ENCODE measurements at regions not wholly inside any gene's neighbourhood (a gene's known extent, or its start where the extent isn't known, plus 50 kb on each side); places are given as distances from the start of the nearest gene placed in this dataset.

- DNase-seq: no peak
Observed at GRCh38 chr6:159099276-159099675, 54.5 kb upstream of the TAGAP start.

DNA sequence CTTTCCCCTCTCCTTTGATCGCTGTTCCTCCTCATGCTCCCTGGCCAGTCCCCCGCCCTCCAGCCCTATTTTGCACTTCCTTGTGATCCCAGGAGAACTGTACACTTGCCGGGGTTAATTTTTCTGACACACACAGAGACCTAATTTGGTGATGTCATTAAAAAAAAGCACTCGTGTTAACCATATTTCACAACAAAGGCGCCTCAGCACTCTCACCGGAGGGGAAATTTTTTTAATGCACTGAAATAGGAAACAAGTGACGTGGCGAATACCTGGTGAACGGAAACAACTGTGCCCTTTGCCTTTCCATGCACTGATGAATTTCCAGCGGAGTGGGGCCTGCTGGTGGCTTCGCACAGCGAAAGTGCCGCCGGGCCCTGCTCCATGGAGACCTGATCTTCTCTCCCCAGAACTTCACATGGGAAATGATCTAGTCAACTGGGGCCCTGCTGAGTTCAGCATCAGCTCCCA is 53.9 kb upstream of the TAGAP start:
- no peak for DNase-seq

DNA sequence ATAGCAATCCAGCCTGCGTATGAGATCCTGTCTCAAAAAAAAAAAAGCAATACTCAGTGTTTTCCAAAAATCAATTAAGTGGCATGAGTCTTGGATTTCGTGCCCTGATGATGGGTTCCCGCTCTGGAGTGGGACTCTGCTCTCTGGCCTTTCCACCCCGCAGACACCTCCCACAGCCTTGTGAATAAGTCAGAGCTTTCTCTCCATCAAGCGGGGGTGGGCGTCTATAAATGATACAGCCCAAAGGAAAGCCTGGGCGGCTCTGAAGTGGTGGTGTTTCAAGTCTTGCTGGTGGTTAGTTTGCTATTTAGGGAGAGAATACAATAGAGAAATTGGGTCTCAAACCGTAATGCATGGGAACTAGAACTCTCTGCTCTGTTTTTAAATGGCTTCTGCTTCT is 52.5 kb upstream of the TAGAP start:
- no peak for DNase-seq

DNA sequence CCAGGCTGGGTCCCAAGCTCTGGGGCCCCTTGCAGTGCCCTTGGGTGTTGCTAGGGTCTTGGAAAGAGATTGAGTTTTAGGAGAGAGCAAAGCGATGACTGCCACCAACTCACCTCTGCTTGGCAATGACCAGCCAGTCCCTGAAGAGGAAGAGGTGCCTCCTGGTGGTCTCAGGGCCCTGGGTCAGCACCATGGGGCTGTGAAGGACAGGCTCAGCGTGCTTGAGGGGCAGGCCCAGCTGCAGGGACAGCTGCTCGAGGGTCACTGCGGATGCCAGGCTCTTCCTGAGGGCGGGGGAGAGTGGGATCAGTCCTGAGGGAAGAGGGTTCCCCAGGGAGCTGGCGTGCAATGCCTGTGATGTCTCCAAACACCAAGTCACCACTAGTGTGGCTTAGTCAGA is 50.8 kb upstream of the TAGAP start:
- DNase-seq: no peak

- no peak for DNase-seq
Observed at GRCh38 chr6:159094444-159095252, 49.9 kb upstream of the TAGAP start.

Data from NCI-H1092 (cell line).